Stimulated activated CD4-positive, alpha-beta T cell treated with anti-CD3 and anti-CD28 coated beads, Interleukin-4, amount 100 ng/mL, for 1 hour (primary cell): ENCODE measurements at regions not wholly inside any gene's neighbourhood (a gene's known extent, or its start where the extent isn't known, plus 50 kb on each side); places are given as distances from the start of the nearest gene placed in this dataset.
A peak's percentile ranks its signal among the peaks of the same experiment; 100 is the strongest.

ENCODE experiments used
- DNase-seq: peaks from one replicate; pipeline ENCODE4 v3.0.0-alpha.2; 2020

GRCh38 chr7:50208378-50208982 is 96.0 kb upstream of the IKZF1 start:
- DNase-seq = no peak

- no peak for DNase-seq
These were observed 96.7 kb upstream of the IKZF1 start for GRCh38 chr7:50207686-50208255.

GRCh38 chr7:50207251-50207564 is 97.3 kb upstream of the IKZF1 start:
- no peak for DNase-seq

GRCh38 chr7:50206453-50207250 is 97.9 kb upstream of the IKZF1 start:
- DNase-seq = peak; percentile 63

GRCh38 chr7:50205011-50205410 is 99.5 kb upstream of the IKZF1 start:
- no peak for DNase-seq

GRCh38 chr7:50204581-50204980 is 99.9 kb upstream of the IKZF1 start:
- DNase-seq = no peak

GRCh38 chr7:50203521-50203920 is 101.0 kb upstream of the IKZF1 start:
- DNase-seq = no peak

GRCh38 chr7:50202052-50202555 is 102.4 kb upstream of the IKZF1 start:
- DNase-seq = no peak

GRCh38 chr7:50199824-50200223 is 104.7 kb upstream of the IKZF1 start:
- no peak for DNase-seq

GRCh38 chr7:50197549-50197948 is 104.5 kb upstream of the ZPBP start:
- peak; percentile 76 for DNase-seq

GRCh38 chr7:50196719-50197118 is 103.7 kb upstream of the ZPBP start:
- no peak for DNase-seq

- DNase-seq = no peak
These were observed 97.7 kb upstream of the ZPBP start for GRCh38 chr7:50190776-50191175.

- DNase-seq = no peak
These were observed 96.3 kb upstream of the ZPBP start for GRCh38 chr7:50189371-50189770.

GRCh38 chr7:50185951-50186682 is 93.1 kb upstream of the ZPBP start:
- no peak for DNase-seq

GRCh38 chr7:50185208-50185607 is 92.2 kb upstream of the ZPBP start:
- no peak for DNase-seq

GRCh38 chr7:50184271-50184990 is 91.4 kb upstream of the ZPBP start:
- no peak for DNase-seq

- no peak for DNase-seq
These were observed 89.7 kb upstream of the ZPBP start for GRCh38 chr7:50182759-50183158.

GRCh38 chr7:50181081-50181480 is 88.0 kb upstream of the ZPBP start:
- DNase-seq = no peak

- no peak for DNase-seq
These were observed 85.1 kb upstream of the ZPBP start for GRCh38 chr7:50178166-50178565.

- no peak for DNase-seq
These were observed 81.9 kb upstream of the ZPBP start for GRCh38 chr7:50174948-50175347.

- DNase-seq = no peak
These were observed 74.2 kb upstream of the ZPBP start for GRCh38 chr7:50166997-50167965.
